NOMO-1 (cell line): ENCODE measurements at regions not wholly inside any gene's neighbourhood (a gene's known extent, or its start where the extent isn't known, plus 50 kb on each side); places are given as distances from the start of the nearest gene placed in this dataset.
"Not testable (repeated sequence)": the region's sequence is repeated elsewhere in the genome, so short reads cannot be mapped to it uniquely, and the experiment has no call there.

Experiments used
- DNase-seq, 2 experiments: peaks; one replicate each; lab custom pipeline; 2025; ENCODE audit not compliant: unreplicated experiment in 2 of 2; lab: John Stamatoyannopoulos, UW

- no peak for DNase-seq
Observed at GRCh38 chr2:234375176-234375880, 121.6 kb downstream of the ARL4C start.

GRCh38 chr2:234374736-234375135 lies 122.1 kb downstream of the ARL4C start:
- DNase-seq: no peak

- no peak for DNase-seq
Observed at GRCh38 chr2:234374150-234374508, 122.8 kb downstream of the ARL4C start.

GRCh38 chr2:234373481-234374149 lies 123.3 kb downstream of the ARL4C start:
- no peak for DNase-seq

- no peak for DNase-seq
Observed at GRCh38 chr2:234373060-234373459, 123.8 kb downstream of the ARL4C start.

- DNase-seq: no peak
Observed at GRCh38 chr2:234372506-234372905, 124.4 kb downstream of the ARL4C start.

- peak in 1 of 2 experiments; percentile 17 for DNase-seq
Observed at GRCh38 chr2:234368861-234369261, 128.0 kb downstream of the ARL4C start.

GRCh38 chr2:234366891-234367290 lies 130.0 kb downstream of the ARL4C start:
- no peak for DNase-seq

GRCh38 chr2:234364661-234365060 lies 132.2 kb downstream of the ARL4C start:
- DNase-seq: no peak

- no peak for DNase-seq
Observed at GRCh38 chr2:234363647-234364294, 133.1 kb downstream of the ARL4C start.

- no peak for DNase-seq
Observed at GRCh38 chr2:234363011-234363487, 133.8 kb downstream of the ARL4C start.

GRCh38 chr2:234360313-234360975 lies 136.4 kb downstream of the ARL4C start:
- DNase-seq: not testable (repeated sequence)

GRCh38 chr2:234357666-234358065 lies 139.2 kb downstream of the ARL4C start:
- no peak for DNase-seq

GRCh38 chr2:234355808-234356365 lies 141.0 kb downstream of the ARL4C start:
- DNase-seq: no peak

- DNase-seq: no peak
Observed at GRCh38 chr2:234355021-234355720, 141.7 kb downstream of the ARL4C start.

GRCh38 chr2:234352270-234352669 lies 144.6 kb downstream of the ARL4C start:
- no peak for DNase-seq

- not testable (repeated sequence) for DNase-seq
Observed at GRCh38 chr2:234351866-234352265, 145.0 kb downstream of the ARL4C start.

- peak; percentile 11 to 55 for DNase-seq
Observed at GRCh38 chr2:234348081-234348480, 148.8 kb downstream of the ARL4C start.

GRCh38 chr2:234345921-234346320 lies 151.0 kb downstream of the ARL4C start:
- DNase-seq: no peak

GRCh38 chr2:234344012-234344411 lies 152.9 kb downstream of the ARL4C start:
- DNase-seq: no peak
